ENCODE measurements at regions not wholly inside any gene's neighbourhood (a gene's known extent, or its start where the extent isn't known, plus 50 kb on each side); places are given as distances from the start of the nearest gene placed in this dataset.

DNA sequence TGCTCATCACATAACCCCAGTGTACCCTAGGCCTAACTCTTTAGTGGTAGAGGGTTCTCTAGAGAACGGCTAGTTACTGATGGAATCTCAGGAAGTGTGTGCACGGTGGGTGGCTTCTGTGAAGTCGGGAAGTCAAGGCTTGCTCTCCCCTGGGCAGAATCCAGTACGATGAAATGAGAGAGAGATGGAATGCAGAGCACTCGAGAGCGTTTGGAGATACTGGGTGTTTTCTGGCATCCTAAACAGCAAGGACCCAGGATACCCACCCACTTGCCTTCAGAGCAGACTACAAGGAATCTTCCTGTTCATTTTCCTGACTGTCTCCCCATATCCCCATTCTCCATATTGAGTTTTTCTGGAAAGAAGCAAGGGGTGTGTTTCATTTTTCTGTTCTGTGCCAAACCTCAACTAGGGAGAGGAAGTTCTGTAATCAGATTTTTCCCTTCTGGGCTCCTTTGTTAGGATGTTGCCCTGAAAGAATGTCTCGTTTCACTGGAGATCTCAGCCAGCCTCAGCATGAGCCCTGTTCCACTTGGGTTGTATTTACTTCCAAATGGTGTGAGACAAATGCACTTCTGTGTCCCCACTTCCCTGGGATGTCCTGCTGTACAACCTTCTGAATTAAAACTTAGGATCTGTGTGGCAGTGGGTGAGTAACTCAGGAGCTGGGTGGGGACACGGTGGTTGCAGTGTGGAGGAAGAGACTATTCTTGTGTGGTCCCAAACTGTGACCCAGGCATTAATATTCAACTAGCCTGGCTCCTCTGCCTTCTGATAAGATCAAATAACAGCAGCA lies 108.9 kb upstream of the SPRY4 start:
- no peak overlapping the region for H3K27ac ChIP-seq (ENCODE audit: low read length in 2 of 2)
- H3K9me3 ChIP-seq (ENCODE audit: control extremely low read depth in 1 of 3, control insufficient read depth in 2 of 3, insufficient read depth in 1 of 3, low read length in 2 of 3): no peaks in the 10 kb centered on the region
- TF ChIP-seq EZH2 (IDR thresholded peaks at IDR 0.05; ENCODE audit: borderline replicate concordance, insufficient read depth, low read depth, low read length, poor library complexity, severe bottlenecking): no peak
- TF ChIP-seq CTCF (IDR thresholded peaks at IDR 0.05): no peak
- intact Hi-C loops (cut with micrococcal nuclease): no loop called here
- H4K20me1 ChIP-seq (ENCODE audit: control insufficient read depth, insufficient read depth, low read length, poor library complexity, severe bottlenecking): no peaks in the 10 kb centered on the region
- H3K27me3 ChIP-seq (replicated peaks in 1 of 4; ENCODE audit: control extremely low read depth in 1 of 4, control insufficient read depth in 3 of 4, insufficient read depth in 4 of 4, low read length in 3 of 4): no peaks in the 10 kb centered on the region
- H3K9me3 Mint-ChIP-seq (ENCODE audit: insufficient read depth): no peaks in the 10 kb centered on the region
- H3K27me3 Mint-ChIP-seq: peaks cover 16% of the 10 kb centered on the region
- no peak overlapping the region for H3K4me3 Mint-ChIP-seq
- H3K36me3 ChIP-seq (replicated peaks in 1 of 2; ENCODE audit: control extremely low read depth in 1 of 2, control insufficient read depth in 1 of 2, extremely low read depth in 1 of 2, insufficient read depth in 2 of 2, low read length in 1 of 2): no peaks in the 10 kb centered on the region
- DNase-seq: no peak
- WGBS (ENCODE audit: insufficient coverage): 4% methylated on average over 4 of the region's 8 CpGs
- no peaks in the 10 kb centered on the region for H3K79me2 ChIP-seq (ENCODE audit: control insufficient read depth, insufficient read depth, low read length)
- H3K27ac Mint-ChIP-seq: no peak overlapping the region
- peak overlapping the region; percentile 55 for H3K4me2 ChIP-seq (replicated peaks; ENCODE audit: low read depth, low read length, poor library complexity, severe bottlenecking)
- ChIA-PET POLR2A (no interaction called here), CTCF (no interaction called here)
- H3K4me1 ChIP-seq (ENCODE audit: control insufficient read depth in 2 of 2, insufficient read depth in 2 of 2, low read length in 2 of 2): peaks cover 21% of the 10 kb centered on the region in 2 donors
- H3K9ac ChIP-seq (ENCODE audit: low read length): no peak overlapping the region
- no peak overlapping the region for H3K4me3 ChIP-seq (ENCODE audit: control extremely low read depth in 1 of 5, extremely low read depth in 1 of 5, insufficient read depth in 1 of 5, low read depth in 2 of 5, low read length in 4 of 5)
- no peak for ATAC-seq (ENCODE audit: low read depth)
- no peak overlapping the region for H2AFZ ChIP-seq (ENCODE audit: insufficient read depth, low read depth, low read length, poor library complexity, severe bottlenecking)
- H3K4me1 Mint-ChIP-seq: peaks cover 30% of the 10 kb centered on the region

DNA sequence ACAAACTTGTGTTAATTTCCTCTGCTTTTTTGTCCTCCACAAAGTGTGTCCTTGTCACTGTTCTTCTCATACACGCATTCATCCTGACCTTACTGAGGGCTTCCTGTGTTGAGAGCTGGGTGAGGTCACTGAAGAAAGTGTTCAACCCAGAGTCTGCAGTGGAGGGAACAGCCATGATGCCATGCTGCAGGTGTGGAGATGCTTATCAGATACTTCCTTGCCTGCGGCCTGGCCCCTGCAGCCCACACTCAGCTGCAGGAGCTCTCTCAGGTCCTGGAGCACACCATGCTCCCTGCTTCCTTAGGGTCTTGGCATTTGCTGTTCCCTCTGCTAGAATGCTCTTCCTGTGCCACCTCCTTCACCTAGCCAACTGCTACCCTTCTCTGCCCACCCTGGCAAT lies 108.1 kb upstream of the SPRY4 start:
- intact Hi-C loops (cut with micrococcal nuclease): no loop called here
- Mint-ChIP-seq H3K27ac (no peak overlapping the region), H3K4me1 (peaks cover 28% of the 10 kb centered on the region), H3K27me3 (peaks cover 14% of the 10 kb centered on the region), H3K4me3 (peak overlapping the region; percentile 32), H3K9me3 (ENCODE audit: insufficient read depth) (no peaks in the 10 kb centered on the region)
- DNase-seq: no peak
- peak; percentile 39 for ATAC-seq (ENCODE audit: low read depth)
- Histone ChIP-seq H3K4me2 (replicated peaks; ENCODE audit: low read depth, low read length, poor library complexity, severe bottlenecking) (peak overlapping the region; percentile 55), H3K27ac (ENCODE audit: low read length in 2 of 2) (no peak overlapping the region), H2AFZ (ENCODE audit: insufficient read depth, low read depth, low read length, poor library complexity, severe bottlenecking) (peak overlapping the region; percentile 69), H3K36me3 (replicated peaks in 1 of 2; ENCODE audit: control extremely low read depth in 1 of 2, control insufficient read depth in 1 of 2, extremely low read depth in 1 of 2, insufficient read depth in 2 of 2, low read length in 1 of 2) (no peaks in the 10 kb centered on the region), H3K9me3 (ENCODE audit: control extremely low read depth in 1 of 3, control insufficient read depth in 2 of 3, insufficient read depth in 1 of 3, low read length in 2 of 3) (no peaks in the 10 kb centered on the region), H3K4me3 (ENCODE audit: control extremely low read depth in 1 of 5, extremely low read depth in 1 of 5, insufficient read depth in 1 of 5, low read depth in 2 of 5, low read length in 4 of 5) (no peak overlapping the region), H3K79me2 (ENCODE audit: control insufficient read depth, insufficient read depth, low read length) (no peaks in the 10 kb centered on the region), H4K20me1 (ENCODE audit: control insufficient read depth, insufficient read depth, low read length, poor library complexity, severe bottlenecking) (no peaks in the 10 kb centered on the region), H3K27me3 (replicated peaks in 1 of 4; ENCODE audit: control extremely low read depth in 1 of 4, control insufficient read depth in 3 of 4, insufficient read depth in 4 of 4, low read length in 3 of 4) (no peaks in the 10 kb centered on the region), H3K9ac (ENCODE audit: low read length) (peak overlapping the region; percentile 10), H3K4me1 (ENCODE audit: control insufficient read depth in 2 of 2, insufficient read depth in 2 of 2, low read length in 2 of 2) (peaks cover 21% of the 10 kb centered on the region in 2 donors)
- ChIA-PET POLR2A (no interaction called here), CTCF (no interaction called here)
- TF ChIP-seq EZH2 (IDR thresholded peaks at IDR 0.05; ENCODE audit: borderline replicate concordance, insufficient read depth, low read depth, low read length, poor library complexity, severe bottlenecking): no peak
- no peak for TF ChIP-seq CTCF (IDR thresholded peaks at IDR 0.05)
- WGBS (ENCODE audit: insufficient coverage): 21% methylated on average over 1 of the region's 2 CpGs
